OCI-LY1 (cell line): ENCODE measurements at regions not wholly inside any gene's neighbourhood (a gene's known extent, or its start where the extent isn't known, plus 50 kb on each side); places are given as distances from the start of the nearest gene placed in this dataset.

Experiments
- H2AFZ ChIP-seq: fragments of 200-600 bp; sonication (generic), shearing (Covaris generic); 2 replicates; pipeline ENCODE4 v1.6.0; 2014; ENCODE audit warnings: antibody characterized with exemption, mild to moderate bottlenecking, low read length
- H3F3A ChIP-seq: fragments of 200-600 bp; sonication (generic), shearing (Covaris generic); 2 replicates; pipeline ENCODE4 v1.6.0; 2014; ENCODE audit warnings: mild to moderate bottlenecking, antibody characterized with exemption, low read length, moderate library complexity; ENCODE audit not compliant: insufficient read depth
- H3K27ac ChIP-seq: fragments of 200-600 bp; sonication (generic); 2 replicates; pipeline ENCODE4 v1.5.1; 2014; ENCODE audit warnings: low read length, mixed run types, mild to moderate bottlenecking, low read depth; ENCODE audit not compliant: poor library complexity, severe bottlenecking
- H3K27me3 ChIP-seq: fragments of 200-600 bp; sonication (generic); 2 replicates; pipeline ENCODE4 v1.6.0; 2014; ENCODE audit warnings: antibody characterized with exemption, mild to moderate bottlenecking, low read length, moderate library complexity; ENCODE audit not compliant: insufficient read depth
- H3K36me3 ChIP-seq: fragments of 200-600 bp; sonication (generic); 2 replicates; pipeline ENCODE4 v1.6.1; 2014; ENCODE audit warnings: mild to moderate bottlenecking, antibody characterized with exemption, low read length, moderate library complexity, mixed read lengths; ENCODE audit not compliant: insufficient read depth
- H3K4me1 ChIP-seq: fragments of 200-600 bp; sonication (generic); 2 replicates; pipeline ENCODE4 v1.5.1; 2014; ENCODE audit warnings: mild to moderate bottlenecking, low read length, moderate library complexity; ENCODE audit not compliant: insufficient read depth, severe bottlenecking
- H3K4me2 ChIP-seq: fragments of 200-600 bp; sonication (generic), shearing (Covaris generic); 2 replicates; pipeline ENCODE4 v1.6.1; 2014; ENCODE audit warnings: low read length
- H3K4me3 ChIP-seq: fragments of 200-600 bp; sonication (generic); 2 replicates; pipeline ENCODE4 v1.5.1; 2014; ENCODE audit warnings: low read length, low read depth, mild to moderate bottlenecking, mixed read lengths; ENCODE audit not compliant: poor library complexity, severe bottlenecking
- H3K79me2 ChIP-seq: fragments of 200-600 bp; shearing (Covaris generic); 2 replicates; pipeline ENCODE4 v1.6.1; 2016; ENCODE audit warnings: mixed run types, low read length, mixed read lengths; ENCODE audit not compliant: insufficient read depth
- H3K9ac ChIP-seq: fragments of 200-600 bp; sonication (generic), shearing (Covaris generic); 2 replicates; pipeline ENCODE4 v1.6.1; 2014; ENCODE audit warnings: mild to moderate bottlenecking, low read length, mixed read lengths
- H3K9me2 ChIP-seq: fragments of 200-600 bp; sonication (generic), shearing (Covaris generic); 2 replicates; pipeline ENCODE4 v1.6.1; 2014; ENCODE audit warnings: low read depth, mild to moderate bottlenecking, low read length, mixed read lengths
- H3K9me3 ChIP-seq: fragments of 200-600 bp; shearing (Covaris generic); 2 replicates; pipeline ENCODE4 v1.6.1; 2014; ENCODE audit warnings: low read length, mixed read lengths
- H4K20me1 ChIP-seq: fragments of 200-600 bp; sonication (generic), shearing (Covaris generic); 2 replicates; pipeline ENCODE4 v1.6.0; 2016; ENCODE audit warnings: mild to moderate bottlenecking, low read length; ENCODE audit not compliant: insufficient read depth
- EZH2 ChIP-seq: fragments of 200-600 bp; sonication (generic), shearing (Covaris generic); IDR thresholded peaks from 2 replicates; pipeline ENCODE4 v1.8.0; 2017; ENCODE audit warnings: borderline replicate concordance, mixed run types, mild to moderate bottlenecking, antibody characterized with exemption, low read length, moderate library complexity, mixed read lengths
- TF ChIP-seq, protein P1 (sequence below): fragments of 200-600 bp; sonication (generic), shearing (Covaris generic); IDR thresholded peaks from 2 replicates; pipeline ENCODE4 v1.5.1; 2017; ENCODE audit warnings: mild to moderate bottlenecking, antibody characterized with exemption, low read length, moderate library complexity, mixed read lengths

DNA sequence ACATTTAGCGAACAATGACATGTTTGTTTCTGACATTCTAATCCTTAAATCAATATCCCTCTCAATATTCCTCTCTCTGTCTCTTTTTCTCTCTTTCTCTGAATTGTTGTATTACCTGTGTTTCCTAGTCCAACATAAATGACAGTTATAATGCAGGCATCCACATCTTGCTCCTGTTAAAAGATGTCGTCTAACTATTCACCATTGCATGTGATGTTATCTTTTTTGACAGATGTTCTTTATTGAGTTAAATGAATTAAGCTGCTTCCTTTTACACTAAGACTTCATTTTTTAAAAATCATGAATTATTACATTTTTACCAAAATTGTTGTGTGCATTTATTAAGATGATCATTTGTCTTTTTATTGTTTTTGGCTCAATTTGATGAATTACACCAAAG is 527.5 kb downstream of the PRR16 start:
- no peak overlapping the region for H3K9ac ChIP-seq
- no peaks in the 10 kb centered on the region for H4K20me1 ChIP-seq
- no peaks in the 10 kb centered on the region for H3K9me3 ChIP-seq
- H3K27me3 ChIP-seq, result no peaks in the 10 kb centered on the region
- no peak overlapping the region for H3K4me3 ChIP-seq
- no peak overlapping the region for H3K27ac ChIP-seq
- H3K36me3 ChIP-seq, result no peaks in the 10 kb centered on the region
- H3K79me2 ChIP-seq, result no peaks in the 10 kb centered on the region
- no peaks in the 10 kb centered on the region for H3K9me2 ChIP-seq
- TF ChIP-seq EZH2, result no peak
- TF ChIP-seq, protein P1, sequence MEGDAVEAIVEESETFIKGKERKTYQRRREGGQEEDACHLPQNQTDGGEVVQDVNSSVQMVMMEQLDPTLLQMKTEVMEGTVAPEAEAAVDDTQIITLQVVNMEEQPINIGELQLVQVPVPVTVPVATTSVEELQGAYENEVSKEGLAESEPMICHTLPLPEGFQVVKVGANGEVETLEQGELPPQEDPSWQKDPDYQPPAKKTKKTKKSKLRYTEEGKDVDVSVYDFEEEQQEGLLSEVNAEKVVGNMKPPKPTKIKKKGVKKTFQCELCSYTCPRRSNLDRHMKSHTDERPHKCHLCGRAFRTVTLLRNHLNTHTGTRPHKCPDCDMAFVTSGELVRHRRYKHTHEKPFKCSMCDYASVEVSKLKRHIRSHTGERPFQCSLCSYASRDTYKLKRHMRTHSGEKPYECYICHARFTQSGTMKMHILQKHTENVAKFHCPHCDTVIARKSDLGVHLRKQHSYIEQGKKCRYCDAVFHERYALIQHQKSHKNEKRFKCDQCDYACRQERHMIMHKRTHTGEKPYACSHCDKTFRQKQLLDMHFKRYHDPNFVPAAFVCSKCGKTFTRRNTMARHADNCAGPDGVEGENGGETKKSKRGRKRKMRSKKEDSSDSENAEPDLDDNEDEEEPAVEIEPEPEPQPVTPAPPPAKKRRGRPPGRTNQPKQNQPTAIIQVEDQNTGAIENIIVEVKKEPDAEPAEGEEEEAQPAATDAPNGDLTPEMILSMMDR, result no peak
- no peaks in the 10 kb centered on the region for H3K4me1 ChIP-seq
- no peak overlapping the region for H3K4me2 ChIP-seq
- no peak overlapping the region for H2AFZ ChIP-seq
- no peaks in the 10 kb centered on the region for H3F3A ChIP-seq

DNA sequence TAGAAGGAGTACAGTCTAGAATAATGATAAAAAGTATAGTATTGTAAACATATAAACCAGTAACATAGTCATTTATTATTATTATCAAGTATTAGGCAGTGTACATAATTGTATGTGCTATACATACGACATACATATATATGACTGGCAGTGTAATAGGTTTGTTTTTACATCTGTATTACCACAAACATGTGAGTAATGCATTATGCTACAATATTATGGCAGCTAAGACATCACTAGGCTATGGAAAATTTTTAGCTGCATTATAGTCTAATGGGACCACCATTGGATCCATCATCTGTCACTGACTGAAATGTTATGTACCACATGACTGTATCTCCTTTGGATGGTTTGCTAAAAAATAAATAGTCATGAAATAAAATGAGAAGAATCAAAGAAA is 530.0 kb downstream of the PRR16 start:
- H3K27me3 ChIP-seq, result no peaks in the 10 kb centered on the region
- TF ChIP-seq EZH2, result no peak
- TF ChIP-seq, protein P1, result no peak
- H3K79me2 ChIP-seq, result no peaks in the 10 kb centered on the region
- H3K4me1 ChIP-seq, result no peaks in the 10 kb centered on the region
- H3K9me3 ChIP-seq, result no peaks in the 10 kb centered on the region
- H3K9me2 ChIP-seq, result no peaks in the 10 kb centered on the region
- no peaks in the 10 kb centered on the region for H3F3A ChIP-seq
- H3K27ac ChIP-seq, result no peak overlapping the region
- no peaks in the 10 kb centered on the region for H3K36me3 ChIP-seq
- H2AFZ ChIP-seq, result no peak overlapping the region
- no peak overlapping the region for H3K4me3 ChIP-seq
- H3K4me2 ChIP-seq, result no peak overlapping the region
- no peaks in the 10 kb centered on the region for H4K20me1 ChIP-seq
- no peak overlapping the region for H3K9ac ChIP-seq

DNA sequence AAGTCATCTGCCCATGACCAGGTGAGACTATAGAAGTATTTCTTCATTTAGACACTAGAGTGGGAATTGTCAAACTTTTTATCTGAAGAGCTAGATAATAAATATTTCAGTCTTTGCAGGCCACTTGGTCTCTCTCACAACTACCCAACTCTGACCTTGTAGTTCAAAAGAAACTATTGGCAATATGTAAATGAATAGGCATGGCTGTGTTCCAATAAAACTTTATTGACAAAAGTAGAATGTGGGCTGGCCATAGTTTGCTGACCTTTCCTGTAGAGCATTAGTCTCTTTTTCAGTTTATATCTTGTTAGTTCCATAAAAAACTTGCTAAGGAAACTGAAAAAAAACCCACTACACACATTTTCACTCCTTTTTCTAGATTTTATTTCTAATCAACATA is 535.5 kb downstream of the PRR16 start:
- Histone ChIP-seq H3K27ac (no peak overlapping the region), H2AFZ (no peak overlapping the region), H3K27me3 (no peaks in the 10 kb centered on the region), H4K20me1 (no peaks in the 10 kb centered on the region), H3K9me2 (no peaks in the 10 kb centered on the region), H3K4me2 (no peak overlapping the region), H3K9me3 (no peaks in the 10 kb centered on the region), H3K4me1 (no peaks in the 10 kb centered on the region), H3K9ac (no peak overlapping the region), H3K36me3 (no peaks in the 10 kb centered on the region), H3K4me3 (no peak overlapping the region), H3K79me2 (no peaks in the 10 kb centered on the region), H3F3A (no peaks in the 10 kb centered on the region)
- TF ChIP-seq, protein P1, result no peak
- no peak for TF ChIP-seq EZH2
